ENCODE measurements at regions not wholly inside any gene's neighbourhood (a gene's known extent, or its start where the extent isn't known, plus 50 kb on each side); places are given as distances from the start of the nearest gene placed in this dataset.

DNA sequence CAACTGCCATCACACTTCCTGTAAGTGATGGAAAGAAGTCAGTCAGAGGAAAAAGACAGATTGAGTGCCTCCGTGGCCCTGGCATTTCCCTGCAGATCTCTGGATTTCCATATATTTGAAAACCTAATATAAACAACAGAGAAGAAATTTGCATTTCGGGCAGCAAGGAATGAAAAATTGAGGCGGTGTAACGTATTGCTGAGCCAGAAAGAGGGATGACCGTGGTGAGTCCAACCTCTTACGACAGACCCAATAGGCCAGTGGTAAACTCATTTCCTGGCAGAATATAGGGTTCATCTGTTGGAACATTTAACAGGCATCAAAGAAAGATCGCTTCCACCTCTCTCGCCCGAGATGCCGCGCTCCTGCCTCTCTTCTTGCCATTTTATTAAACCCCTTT is 336.5 kb downstream of the MIAT start:
- TF ChIP-seq, protein P1, sequence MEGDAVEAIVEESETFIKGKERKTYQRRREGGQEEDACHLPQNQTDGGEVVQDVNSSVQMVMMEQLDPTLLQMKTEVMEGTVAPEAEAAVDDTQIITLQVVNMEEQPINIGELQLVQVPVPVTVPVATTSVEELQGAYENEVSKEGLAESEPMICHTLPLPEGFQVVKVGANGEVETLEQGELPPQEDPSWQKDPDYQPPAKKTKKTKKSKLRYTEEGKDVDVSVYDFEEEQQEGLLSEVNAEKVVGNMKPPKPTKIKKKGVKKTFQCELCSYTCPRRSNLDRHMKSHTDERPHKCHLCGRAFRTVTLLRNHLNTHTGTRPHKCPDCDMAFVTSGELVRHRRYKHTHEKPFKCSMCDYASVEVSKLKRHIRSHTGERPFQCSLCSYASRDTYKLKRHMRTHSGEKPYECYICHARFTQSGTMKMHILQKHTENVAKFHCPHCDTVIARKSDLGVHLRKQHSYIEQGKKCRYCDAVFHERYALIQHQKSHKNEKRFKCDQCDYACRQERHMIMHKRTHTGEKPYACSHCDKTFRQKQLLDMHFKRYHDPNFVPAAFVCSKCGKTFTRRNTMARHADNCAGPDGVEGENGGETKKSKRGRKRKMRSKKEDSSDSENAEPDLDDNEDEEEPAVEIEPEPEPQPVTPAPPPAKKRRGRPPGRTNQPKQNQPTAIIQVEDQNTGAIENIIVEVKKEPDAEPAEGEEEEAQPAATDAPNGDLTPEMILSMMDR (IDR thresholded peaks at IDR 0.05), result no peak
- no peak for TF ChIP-seq POLR2A (IDR thresholded peaks at IDR 0.05)

All from Peyer's patch (tissue), 4 donors.